ENCODE measurements at regions not wholly inside any gene's neighbourhood (a gene's known extent, or its start where the extent isn't known, plus 50 kb on each side); places are given as distances from the start of the nearest gene placed in this dataset.

DNA sequence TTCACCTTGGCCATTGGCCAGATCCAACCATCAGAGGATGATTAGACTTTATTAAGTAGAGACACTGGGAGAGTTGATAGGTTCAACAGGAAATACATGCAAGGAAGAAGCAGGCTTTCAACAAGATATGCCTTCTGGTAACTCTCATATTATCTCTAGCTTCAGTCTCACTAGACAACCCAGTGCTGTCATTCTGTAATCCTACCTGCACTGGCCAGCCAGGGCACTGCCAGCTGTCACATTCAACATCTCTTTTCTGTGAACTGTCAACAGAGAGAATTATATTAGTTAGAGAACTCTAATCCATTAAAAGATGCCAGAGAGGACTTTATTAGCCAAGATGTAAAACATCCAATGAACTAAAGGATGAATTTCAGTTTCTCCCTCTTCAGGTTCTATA, 337.9 kb upstream of the JAG1 start:
- Mint-ChIP-seq H3K9me3 (peaks cover 4% of the 10 kb centered on the region), H3K4me1 (no peaks in the 10 kb centered on the region), H3K4me3 (no peak overlapping the region), H3K27ac (no peak overlapping the region), H3K27me3 (no peaks in the 10 kb centered on the region), H3K36me3 (ENCODE audit: low read depth) (no peaks in the 10 kb centered on the region)
- ATAC-seq (ENCODE audit: low read depth) (no peak), DNase-seq (no peak)
- intact Hi-C loops (cut with micrococcal nuclease) = no loop called here
- ChIA-PET POLR2A (no interaction called here), CTCF (no interaction called here)
- TF ChIP-seq, protein P1, sequence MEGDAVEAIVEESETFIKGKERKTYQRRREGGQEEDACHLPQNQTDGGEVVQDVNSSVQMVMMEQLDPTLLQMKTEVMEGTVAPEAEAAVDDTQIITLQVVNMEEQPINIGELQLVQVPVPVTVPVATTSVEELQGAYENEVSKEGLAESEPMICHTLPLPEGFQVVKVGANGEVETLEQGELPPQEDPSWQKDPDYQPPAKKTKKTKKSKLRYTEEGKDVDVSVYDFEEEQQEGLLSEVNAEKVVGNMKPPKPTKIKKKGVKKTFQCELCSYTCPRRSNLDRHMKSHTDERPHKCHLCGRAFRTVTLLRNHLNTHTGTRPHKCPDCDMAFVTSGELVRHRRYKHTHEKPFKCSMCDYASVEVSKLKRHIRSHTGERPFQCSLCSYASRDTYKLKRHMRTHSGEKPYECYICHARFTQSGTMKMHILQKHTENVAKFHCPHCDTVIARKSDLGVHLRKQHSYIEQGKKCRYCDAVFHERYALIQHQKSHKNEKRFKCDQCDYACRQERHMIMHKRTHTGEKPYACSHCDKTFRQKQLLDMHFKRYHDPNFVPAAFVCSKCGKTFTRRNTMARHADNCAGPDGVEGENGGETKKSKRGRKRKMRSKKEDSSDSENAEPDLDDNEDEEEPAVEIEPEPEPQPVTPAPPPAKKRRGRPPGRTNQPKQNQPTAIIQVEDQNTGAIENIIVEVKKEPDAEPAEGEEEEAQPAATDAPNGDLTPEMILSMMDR (IDR thresholded peaks at IDR 0.05) = no peak

DNA sequence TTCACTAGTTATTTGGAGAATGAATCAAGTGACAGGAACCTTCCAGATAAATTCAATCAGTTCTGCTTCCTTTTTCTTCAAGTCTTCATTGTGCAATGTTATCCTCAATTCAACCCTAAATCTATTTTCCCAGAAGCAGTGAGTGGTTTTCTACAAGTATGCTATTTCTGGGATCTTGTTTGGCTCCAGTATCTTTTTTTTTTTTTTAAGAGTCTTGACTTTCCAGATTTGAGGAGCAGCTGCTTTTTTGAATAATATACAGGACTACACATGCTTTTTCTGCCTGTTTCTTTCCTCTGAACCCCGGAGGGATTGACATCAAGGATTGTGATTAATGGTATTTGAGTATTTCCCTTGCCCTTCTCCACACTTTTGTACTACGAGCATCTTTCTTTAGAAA, 339.2 kb upstream of the JAG1 start:
- ChIA-PET POLR2A (no interaction called here), CTCF (no interaction called here)
- H3K4me3 Mint-ChIP-seq = no peak overlapping the region
- no peaks in the 10 kb centered on the region for H3K27me3 Mint-ChIP-seq
- no peaks in the 10 kb centered on the region for H3K9me3 Mint-ChIP-seq
- no peaks in the 10 kb centered on the region for H3K36me3 Mint-ChIP-seq (ENCODE audit: low read depth)
- no peak overlapping the region for H3K27ac Mint-ChIP-seq
- H3K4me1 Mint-ChIP-seq = no peaks in the 10 kb centered on the region
- TF ChIP-seq, protein P1 (IDR thresholded peaks at IDR 0.05) = no peak
- ATAC-seq (ENCODE audit: low read depth) (no peak), DNase-seq (no peak)
- intact Hi-C loops (cut with micrococcal nuclease) = no loop called here

DNA sequence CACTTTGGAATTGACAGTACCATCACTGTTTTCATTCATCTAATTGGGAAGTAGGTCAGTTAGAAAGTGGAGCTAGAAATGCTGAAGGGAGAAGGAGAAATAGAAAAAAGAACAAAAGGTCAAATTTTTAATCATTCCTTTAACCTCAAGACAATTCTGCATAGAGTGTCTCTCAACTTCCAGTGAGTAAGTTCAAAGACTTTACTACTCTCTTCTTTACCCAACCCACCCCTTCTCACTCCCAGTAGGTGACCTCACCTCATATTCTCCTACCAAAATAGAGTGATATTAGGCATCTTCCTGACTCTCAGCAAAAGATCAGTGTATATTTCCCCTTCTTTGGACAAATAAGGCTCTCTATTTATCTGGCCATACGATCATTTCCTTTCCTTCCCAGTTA, 340.0 kb upstream of the JAG1 start:
- Mint-ChIP-seq H3K36me3 (ENCODE audit: low read depth) (no peaks in the 10 kb centered on the region), H3K4me3 (no peak overlapping the region), H3K27me3 (no peaks in the 10 kb centered on the region), H3K27ac (no peak overlapping the region), H3K4me1 (no peaks in the 10 kb centered on the region), H3K9me3 (no peaks in the 10 kb centered on the region)
- POLR2A ChIA-PET = no interaction called here
- DNase-seq = no peak
- TF ChIP-seq, protein P1 (IDR thresholded peaks at IDR 0.05) = no peak
- CTCF ChIA-PET = no interaction called here
- intact Hi-C loops (cut with micrococcal nuclease) = no loop called here
- no peak for ATAC-seq (ENCODE audit: low read depth)

DNA sequence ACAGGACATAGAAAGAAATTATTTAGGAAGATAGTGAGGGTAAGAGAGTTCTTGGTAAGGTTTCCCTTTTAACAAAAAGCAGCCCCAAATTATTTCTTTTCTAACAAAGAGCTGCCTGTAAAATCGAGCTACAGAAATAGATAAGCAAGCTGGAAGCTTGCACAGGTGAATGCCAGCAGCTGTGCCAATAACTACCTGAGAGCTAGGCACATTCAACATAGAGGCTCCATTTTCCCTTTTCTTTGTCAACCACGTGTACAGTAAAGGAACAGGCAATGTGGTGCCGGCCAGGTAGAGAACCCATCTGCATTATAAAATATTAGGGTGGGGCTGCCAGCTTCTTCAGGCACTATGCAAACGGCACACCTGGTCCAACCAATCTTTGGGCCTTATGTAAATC, 341.6 kb upstream of the JAG1 start:
- Mint-ChIP-seq H3K27me3 (no peaks in the 10 kb centered on the region), H3K27ac (no peak overlapping the region), H3K4me1 (no peaks in the 10 kb centered on the region), H3K4me3 (no peak overlapping the region), H3K9me3 (no peaks in the 10 kb centered on the region), H3K36me3 (ENCODE audit: low read depth) (no peaks in the 10 kb centered on the region)
- DNase-seq (no peak), ATAC-seq (ENCODE audit: low read depth) (no peak)
- TF ChIP-seq, protein P1 (IDR thresholded peaks at IDR 0.05) = no peak
- ChIA-PET CTCF (no interaction called here), POLR2A (no interaction called here)
- intact Hi-C loops (cut with micrococcal nuclease) = no loop called here

DNA sequence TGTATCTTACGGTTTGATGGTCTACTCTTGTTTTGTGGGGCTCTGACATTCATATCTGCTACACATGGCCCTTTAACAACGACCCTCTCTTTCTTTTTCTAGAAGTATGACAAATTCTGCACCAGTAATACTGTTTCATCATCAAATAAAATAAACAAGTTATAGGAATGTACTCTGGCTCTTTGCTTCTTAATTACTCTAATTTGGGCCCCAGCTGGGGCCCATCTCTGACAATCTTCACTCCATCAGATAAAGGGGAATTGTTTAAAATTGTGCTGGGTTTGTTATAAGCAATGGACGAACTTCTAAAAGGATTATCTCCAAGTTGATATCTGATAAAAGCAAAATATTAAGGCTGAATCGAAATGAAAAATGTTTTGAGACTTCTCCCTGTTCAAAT, 343.6 kb upstream of the JAG1 start:
- Mint-ChIP-seq H3K9me3 (no peaks in the 10 kb centered on the region), H3K27me3 (no peaks in the 10 kb centered on the region), H3K27ac (no peak overlapping the region), H3K4me1 (no peaks in the 10 kb centered on the region), H3K36me3 (ENCODE audit: low read depth) (no peaks in the 10 kb centered on the region), H3K4me3 (no peak overlapping the region)
- ChIA-PET POLR2A (no interaction called here), CTCF (no interaction called here)
- DNase-seq (no peak), ATAC-seq (ENCODE audit: low read depth) (no peak)
- intact Hi-C loops (cut with micrococcal nuclease) = no loop called here
- TF ChIP-seq, protein P1 (IDR thresholded peaks at IDR 0.05) = no peak

Data from activated B cell treated with CpG ODN at 0.5 μM for 24 hours (primary cell).